HG03565 (cell line): ENCODE measurements at regions not wholly inside any gene's neighbourhood (a gene's known extent, or its start where the extent isn't known, plus 50 kb on each side); places are given as distances from the start of the nearest gene placed in this dataset.
"Not testable (repeated sequence)": the region's sequence is repeated elsewhere in the genome, so short reads cannot be mapped to it uniquely, and the experiment has no call there.

Experiments
- ATAC-seq: cut with Tn5 transposase; IDR thresholded peaks from one replicate; pipeline ENCODE4 v1.9.1; 2021; ENCODE audit warnings: mild to moderate bottlenecking, moderate library complexity; ENCODE audit not compliant: unreplicated experiment

DNA sequence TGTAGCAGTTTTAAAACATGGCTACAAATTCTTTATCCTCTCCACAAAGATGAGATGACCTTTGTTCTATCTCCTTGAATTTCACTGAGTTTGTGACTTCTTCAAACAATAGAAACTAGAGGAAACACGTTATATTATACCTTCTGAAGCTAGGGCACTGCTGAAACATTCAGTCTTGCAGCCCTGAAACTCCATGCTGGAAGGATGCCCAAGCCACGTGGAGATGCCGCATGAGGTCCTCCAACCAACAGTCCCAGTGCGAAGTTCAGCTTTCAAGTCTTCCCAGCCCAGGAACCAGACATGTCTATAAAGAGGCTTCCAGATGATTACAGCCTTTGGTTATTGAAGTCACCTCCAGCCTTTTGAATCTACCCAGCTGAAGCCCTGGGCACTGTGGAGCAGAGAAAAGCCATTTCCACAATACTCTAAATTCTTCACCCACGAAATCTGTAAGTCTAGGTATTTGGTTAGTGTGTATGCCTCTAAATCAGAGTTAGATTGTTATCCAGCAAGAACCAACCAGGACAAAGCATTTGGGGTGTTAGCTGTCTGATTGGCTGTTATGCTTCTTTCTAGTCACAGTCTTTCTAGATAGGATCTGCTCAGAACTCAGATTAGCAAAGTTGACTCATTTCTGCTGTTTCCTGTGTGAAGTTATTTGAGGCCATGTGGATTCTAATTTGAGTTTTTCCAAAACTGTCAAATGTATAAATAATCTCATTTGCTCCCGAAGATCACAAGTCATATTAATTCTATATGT lies 186.5 kb upstream of the TMEM72 start:
- peak; percentile 55 for ATAC-seq

DNA sequence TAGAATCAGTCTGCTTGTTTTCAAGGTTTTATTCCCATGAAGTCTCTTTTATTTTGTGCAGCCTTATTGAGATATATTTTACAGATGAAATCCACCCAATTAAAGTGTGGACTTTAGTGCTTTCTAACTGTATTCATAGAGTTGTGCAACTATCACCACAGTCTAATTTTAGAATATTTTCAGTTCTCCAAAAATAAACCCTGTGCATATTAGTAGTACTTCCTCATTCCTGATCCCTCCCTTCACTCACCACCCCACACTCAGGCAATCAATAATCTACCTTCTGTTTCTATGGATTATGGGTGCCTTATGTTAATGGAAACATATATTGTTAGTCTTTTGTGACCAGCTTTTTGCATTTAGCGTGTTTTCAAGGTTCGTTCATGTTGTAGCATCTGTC lies 185.7 kb upstream of the TMEM72 start:
- peak; percentile 72 for ATAC-seq

DNA sequence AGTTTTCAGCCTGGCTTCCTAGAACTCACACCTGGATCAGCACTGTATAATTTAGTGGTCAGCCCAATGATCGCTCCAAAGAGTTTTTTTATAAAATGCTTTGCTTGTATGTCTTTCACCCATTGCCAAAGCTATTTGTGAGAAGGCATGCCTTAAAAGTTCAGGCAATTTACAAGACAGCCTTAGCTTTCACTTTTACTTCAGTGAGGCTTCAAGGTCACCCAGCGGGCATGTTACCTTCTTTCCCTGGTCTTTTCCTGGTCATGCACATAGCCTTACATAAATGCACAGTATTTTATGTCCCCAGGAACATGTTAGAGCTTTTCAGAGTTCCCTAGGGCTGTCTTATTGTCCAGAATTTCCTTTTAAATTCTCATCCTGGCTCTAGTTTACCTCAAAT lies 179.9 kb upstream of the TMEM72 start:
- no peak for ATAC-seq

DNA sequence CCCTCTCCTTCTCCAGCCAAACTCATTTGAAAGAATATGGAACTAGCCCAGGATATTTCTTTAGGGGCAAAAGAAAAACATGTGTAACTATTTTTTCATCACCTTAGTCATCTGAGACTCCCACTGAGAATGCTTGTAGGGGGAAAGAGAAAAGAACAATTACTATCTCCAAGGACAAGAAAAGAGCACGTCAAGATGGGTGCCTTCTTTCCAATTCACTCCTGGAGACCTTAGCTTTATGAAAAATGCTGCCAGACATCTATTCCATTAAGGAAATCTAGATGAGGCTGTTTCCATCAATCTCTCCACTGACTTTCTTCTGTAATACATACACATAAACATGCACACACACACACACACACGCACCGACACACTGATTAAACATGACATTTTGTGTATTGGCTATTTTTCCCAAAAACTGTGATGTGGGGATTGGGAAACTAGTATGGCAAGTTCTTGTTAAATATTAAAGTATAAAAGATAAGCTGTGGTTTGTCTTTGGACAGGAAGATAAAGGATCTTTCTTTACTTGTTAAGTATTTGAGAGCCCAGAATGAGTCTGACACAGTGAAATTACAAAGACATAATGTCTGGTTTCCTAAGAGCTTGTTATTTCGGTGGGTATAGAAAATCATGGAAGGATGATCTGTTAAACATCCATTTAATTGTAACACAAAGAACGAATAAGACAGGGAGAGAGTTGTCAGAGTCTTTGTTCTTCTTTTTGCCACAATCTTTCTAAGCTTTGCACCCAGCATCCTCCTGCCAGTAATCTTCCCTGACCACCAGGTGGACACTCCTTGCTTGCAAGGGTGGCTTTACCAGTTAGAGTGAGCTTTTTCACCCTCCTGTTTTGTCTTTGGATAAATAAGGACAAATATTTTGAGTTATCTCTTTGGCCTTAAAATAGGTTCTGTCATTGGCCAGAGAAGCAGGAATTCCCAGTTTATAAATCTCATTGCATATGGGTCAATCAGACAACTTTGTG lies 177.3 kb upstream of the TMEM72 start:
- no peak for ATAC-seq

DNA sequence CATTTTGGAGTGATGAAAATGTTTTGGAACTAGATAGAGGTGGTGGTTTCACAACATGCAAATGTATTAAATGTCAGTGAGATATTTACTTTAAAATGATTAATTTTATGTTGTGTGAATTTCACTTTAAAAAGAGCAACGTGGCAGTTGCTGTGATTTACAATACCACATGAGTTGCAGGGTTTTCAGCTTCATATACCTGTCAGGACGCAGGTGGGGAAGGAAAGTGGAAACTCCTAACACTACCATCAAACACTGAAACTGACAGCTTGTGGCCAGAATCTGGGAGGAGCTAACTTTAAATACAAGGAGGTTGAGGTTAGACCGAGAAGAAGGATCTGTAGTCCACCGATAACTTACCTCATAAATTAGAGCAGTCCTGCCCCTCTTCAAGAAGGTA lies 168.9 kb upstream of the TMEM72 start:
- no peak for ATAC-seq

DNA sequence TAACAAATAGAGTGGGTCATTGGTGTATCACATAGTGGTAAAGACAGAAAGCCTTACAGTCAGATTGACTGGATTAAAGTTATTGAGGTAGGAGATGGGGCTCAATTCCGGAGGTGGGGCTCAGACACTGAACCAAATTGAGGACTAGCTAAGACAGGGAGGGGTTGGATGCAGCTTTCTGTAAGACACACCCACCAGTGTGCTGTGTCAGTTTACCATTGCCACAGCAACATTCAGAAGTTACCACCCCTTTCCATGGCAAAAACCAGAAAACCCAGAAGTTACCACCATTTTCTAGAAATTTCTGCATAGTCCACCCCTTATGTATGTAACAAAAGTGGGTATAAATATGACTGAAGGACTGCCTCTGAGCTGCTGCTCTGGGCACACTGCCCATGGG lies 167.6 kb upstream of the TMEM72 start:
- no peak for ATAC-seq

DNA sequence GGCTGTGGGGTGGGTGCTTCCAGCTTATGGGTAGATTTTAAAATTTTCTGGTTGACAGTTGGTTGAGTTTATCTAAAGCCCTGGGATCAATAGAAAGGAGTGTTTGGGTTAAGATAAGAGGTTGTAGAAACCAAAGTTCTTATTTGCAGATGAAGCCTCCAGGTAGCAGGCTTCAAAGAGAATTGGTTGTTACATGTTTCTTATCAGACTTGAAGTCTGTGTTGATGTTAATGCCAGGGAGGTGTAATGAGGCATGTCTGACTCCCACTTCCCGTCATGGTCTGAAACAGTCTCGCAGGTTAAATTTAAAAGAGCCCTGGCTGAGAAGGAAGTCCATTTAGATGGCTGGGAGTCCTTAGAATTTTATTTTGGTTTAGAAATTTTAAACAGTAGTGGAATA lies 165.2 kb upstream of the TMEM72 start:
- ATAC-seq: no peak

DNA sequence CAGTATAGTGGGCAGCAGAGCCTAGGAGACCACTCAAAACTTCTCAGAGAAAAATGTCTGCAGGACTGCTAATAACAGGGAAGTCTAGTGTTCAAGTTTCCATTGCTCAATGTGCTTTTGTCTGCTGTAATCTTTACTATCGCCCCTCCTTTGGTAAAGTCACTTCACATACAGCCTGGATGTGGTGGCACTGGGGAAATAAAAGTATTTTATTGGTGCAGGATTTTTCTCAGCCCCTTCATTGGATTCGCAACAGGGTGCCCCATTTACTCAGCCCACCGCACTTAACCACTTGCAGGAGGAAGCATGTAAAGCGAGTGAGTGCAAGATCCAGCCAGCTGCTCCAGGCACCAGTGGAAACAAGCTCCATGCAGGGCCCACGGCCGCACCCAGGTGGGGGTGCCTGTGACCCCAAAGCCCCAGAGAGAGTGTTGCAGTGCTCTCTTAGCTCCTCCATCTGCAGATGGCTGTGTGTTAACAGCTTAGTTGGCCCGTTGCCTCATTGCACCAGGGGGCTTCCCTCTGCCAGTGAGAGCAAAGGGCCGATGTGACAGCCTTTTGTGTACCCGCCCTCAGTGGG lies 163.5 kb upstream of the TMEM72 start:
- ATAC-seq: no peak

DNA sequence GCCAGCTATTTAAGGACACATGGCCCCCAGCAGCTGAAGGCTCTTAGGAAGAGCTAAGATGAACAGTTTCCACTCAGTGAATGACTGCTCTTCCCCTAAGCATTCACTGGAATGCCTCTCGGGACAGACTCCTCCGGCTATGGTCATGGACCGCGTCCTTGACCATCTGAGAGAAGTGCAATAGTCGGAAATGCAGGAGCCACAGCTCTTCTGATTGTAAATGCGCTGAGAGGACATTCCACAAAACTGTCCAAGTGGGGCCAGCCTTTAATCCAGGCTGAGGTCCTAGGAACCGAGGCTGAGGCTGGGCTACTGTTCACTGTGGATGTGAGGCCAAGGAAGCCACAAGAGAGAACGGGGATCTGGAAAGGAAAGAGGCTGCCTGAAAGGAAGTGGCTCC lies 162.0 kb upstream of the TMEM72 start:
- no peak for ATAC-seq

DNA sequence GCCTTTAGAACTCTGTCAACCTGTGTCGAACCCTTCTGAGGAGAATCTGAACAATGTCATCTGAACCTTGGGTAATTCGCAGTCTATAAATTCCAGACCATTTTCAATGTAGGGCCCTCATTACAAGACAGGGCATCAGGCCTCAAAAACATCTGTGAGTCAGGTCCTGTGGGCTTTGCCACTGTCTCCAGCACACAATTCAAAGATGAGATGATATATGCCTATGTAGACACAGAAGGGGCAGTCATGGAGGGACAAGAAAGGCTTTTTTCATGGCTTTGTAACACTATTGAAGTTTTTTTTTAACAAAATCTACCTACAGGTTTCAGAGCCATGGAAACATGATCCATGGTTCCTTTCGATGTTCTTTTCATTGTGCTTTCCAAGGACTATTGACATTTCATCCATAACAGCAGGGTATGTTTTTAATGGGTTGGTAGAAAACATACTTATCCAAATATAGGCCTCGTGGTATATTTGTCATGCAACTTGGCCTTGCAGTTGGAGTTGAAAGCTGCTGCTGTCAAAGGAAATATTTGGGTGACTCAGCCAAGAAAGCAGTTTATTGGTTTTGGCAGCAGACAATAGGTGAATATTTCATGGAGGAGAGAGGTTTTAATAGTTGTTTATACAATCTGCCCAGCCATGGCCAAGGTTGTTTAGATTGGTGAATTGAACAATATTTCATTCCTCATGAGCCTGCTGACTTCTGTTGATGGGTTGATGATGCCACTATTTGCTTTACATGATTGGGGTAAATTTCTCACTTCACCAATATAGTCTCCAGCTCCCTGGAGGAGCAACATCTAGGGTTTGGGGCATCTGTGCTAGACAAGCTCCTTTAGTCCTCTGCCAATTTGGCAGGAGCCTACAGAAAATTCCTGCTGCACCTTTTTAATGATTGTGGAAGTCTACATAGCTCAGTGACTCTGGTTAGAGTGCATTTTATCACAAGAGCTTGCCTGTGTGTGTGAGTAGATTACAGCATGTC lies 158.4 kb upstream of the TMEM72 start:
- ATAC-seq: no peak

DNA sequence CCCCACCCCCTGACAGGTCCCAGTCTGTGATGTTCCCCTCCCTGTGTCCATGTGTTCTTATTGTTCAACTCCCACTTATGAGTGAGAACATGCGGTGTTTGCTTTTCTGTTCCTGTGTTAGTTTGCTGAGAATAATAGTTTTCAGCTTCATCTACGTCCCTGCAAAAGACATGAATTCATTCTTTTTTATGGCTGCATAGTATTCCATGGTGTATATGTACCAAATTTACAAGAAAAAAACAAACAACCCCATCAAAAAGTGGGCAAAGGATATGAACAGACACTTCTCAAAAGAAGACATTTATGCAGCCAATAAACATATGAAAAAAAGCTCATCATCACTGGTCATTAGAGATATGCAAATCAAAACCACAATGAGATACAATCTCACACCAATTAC lies 156.8 kb upstream of the TMEM72 start:
- not testable (repeated sequence) for ATAC-seq

DNA sequence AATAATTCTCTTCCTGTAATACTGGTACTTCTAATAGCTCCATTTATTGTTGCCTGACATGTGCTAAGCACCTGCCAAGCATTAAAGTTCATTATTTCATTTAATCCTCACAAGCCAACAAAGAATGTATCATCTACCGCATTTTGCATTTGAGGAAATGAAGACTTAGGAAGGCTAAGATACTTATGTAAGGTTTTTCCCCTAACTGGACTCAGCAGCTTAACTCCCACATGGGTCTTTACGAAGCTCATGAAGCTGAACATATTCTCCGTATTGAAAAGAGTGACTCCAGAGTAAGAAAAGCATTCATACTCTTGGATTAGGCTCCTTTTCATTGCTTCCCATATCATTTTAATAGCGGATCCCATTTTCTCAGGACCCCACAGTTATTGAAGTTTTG lies 155.7 kb upstream of the TMEM72 start:
- ATAC-seq: no peak

DNA sequence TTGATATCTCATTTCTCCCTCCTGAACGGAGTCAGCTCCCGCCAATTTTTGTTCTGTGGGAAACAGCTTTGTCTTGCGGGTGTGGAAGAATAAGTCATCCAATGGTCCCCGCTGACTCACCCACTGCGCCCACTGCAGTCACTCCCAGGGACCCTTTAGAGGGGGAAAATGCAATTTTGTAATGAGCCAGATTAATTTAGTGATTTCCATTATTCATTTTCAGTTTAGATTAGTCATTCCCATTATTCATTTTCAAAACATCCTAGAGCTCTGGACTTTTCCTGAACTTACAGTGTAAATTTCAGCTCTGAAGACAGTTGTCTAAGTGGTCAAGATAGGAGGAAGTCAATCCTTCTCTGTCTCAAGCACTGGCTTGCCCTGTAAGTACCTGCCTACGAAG lies 154.9 kb upstream of the TMEM72 start:
- no peak for ATAC-seq

DNA sequence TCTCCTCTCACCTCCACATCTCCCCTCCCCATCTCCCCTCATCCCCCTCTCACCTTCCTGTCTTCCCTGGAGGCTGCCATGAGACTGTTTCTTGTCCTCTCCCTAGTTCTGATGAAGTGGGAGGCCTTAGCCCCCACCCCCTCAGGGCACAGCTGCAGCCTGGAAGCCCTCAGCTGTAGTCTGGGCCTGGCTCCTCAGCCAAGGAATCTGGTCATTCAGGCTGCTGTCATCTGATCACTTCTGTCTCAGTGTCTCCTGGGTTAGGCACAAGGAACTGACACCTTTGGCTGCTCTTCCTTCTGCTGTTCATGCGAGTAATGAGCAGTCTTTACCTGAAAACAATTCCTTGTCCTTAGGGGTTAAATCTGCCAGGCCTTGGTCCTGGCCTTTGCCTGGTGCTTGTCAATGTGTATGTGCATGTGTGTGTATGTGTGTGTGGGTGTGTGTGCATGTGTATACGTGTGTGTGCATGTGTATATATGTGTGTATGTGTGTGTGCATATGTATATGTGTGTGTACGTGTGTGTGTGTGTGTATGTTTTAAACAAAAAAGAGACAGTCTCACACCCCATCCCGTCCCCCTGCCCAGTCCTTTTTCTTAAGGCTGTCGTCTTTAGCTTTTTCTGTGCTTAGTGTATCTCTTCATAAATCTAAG lies 153.5 kb upstream of the TMEM72 start:
- no peak for ATAC-seq

DNA sequence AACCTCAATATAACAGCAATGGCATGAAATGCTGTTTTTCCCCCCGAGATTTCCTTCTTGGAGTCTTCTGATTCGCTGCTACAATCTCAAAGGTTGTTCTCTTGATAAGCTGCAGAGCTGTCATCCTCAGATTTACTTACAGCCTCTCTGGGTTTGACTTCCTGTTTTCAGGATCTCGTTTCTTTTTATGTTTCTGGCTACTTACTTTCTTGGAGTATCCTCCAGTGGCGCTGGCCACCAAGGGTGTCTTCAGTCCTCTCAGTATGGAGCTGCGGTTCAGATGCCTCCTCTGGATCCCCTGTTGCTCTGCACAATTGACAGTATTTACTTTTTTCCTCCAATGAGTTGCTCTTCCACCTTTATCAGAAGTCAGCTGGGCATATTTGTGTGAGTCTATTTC lies 152.0 kb upstream of the TMEM72 start:
- no peak for ATAC-seq

DNA sequence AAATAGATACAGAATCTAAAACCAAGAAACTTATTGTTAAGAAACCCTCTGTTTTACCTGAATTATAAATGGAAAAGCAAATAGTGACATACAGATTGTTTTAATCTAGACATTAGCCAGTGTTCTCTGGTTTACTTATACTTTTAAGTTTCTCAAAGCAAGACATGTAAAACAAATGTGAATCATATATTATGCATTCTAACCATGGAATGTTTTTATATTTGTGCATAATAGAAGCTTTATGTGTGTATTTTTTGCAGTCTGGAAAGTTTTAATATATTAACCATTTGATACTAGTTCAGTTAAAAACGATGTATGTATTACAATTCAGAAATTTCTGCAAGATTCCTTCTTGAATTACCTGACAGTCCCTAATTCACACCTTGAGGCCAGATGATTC lies 150.6 kb upstream of the TMEM72 start:
- no peak for ATAC-seq

DNA sequence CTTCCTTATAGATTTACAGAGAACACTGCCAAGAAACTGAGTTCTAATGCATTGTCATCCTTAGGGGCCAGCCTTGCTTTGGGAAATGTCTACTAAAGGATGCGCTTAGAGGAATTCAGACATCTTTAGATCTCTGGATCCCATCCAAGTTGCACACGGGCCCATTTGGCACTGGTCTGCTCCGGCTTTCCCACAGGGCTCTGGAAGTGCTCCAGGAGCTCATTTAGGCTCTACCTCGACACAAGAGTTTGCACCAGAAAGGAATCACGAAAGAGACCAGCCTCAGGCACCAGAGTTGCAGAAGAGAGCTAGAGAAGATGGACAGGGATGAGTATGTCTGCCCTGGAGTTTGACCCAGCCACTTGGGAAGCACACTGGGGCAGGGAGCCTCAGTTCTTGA lies 150.1 kb upstream of the TMEM72 start:
- no peak for ATAC-seq

DNA sequence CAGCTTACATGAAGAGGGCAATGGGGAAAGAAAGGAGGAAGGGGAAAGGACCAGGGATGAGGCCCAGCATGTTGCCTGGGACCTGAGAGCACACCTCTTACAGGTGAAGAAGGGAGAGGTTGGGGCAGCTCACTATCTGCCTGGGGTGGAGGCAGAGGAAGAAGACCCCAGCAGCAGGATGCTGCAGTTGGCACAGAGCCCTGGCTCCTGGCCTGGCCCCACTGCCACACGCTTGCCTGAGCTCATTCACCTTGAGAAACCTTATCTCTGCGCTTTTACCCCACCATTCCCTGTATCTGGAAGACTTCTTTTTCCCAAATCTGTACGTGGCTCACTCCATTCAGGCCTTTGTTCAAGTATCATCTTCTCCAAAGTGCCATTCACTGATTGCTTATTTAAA lies 147.8 kb upstream of the TMEM72 start:
- no peak for ATAC-seq

DNA sequence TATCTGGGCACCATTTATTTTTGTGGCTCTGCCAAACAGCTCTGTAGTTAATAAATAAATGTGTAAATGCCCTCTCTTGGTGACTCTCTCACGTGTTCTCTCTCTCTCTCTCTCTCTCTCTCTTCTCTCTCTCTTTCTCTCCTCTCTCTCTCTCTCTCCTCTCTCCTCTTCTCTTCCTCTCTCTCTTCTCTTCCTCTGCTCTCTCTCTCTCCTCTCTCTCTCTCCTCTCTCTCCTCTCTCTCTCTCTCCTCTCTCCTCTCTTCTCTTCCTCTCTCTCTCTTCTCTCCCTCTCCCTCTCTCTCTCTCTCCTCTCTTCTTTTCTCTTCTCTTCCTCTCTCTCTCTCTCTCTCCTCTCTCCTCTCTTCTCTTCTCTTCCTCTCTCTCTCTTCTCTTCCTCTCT lies 145.8 kb upstream of the TMEM72 start:
- no peak for ATAC-seq

DNA sequence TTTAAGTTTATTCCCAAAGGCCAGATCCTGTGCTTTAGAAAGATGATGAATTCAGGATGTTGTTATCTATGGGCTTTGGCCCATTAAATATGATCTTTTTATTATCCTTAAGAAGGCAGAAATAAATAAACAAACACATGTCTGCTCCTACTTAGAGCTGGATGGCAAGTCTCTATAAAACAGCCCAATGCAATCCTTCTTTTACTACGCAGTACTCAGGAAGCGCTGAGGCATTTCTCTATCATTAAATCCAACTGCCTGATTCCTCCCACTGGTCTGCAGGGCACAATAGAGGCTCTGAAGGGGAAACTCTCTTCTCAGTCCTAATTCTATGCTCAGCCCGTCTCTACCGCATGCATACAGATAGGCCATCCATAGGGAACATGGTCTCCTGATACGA lies 144.5 kb upstream of the TMEM72 start:
- no peak for ATAC-seq
